HCT116 (cell line): ENCODE measurements at regions not wholly inside any gene's neighbourhood (a gene's known extent, or its start where the extent isn't known, plus 50 kb on each side); places are given as distances from the start of the nearest gene placed in this dataset.

ENCODE experiments used
- EGR1 ChIP-seq: IDR thresholded peaks from 2 replicates; pipeline ENCODE4 v1.6.1; 2012; ENCODE audit warnings: low read depth
- EZH2 ChIP-seq: fragments of 200-600 bp; sonication (generic); IDR thresholded peaks from 2 replicates; pipeline ENCODE4 v1.6.1; 2017; ENCODE audit warnings: antibody characterized with exemption, mixed run types
- FOSL1 ChIP-seq: IDR thresholded peaks from 2 replicates; pipeline ENCODE4 v1.6.1; 2012; ENCODE audit warnings: low read depth
- POLR2A ChIP-seq: IDR thresholded peaks from 2 replicates; pipeline ENCODE4 v1.7.0; 2011; ENCODE audit warnings: borderline replicate concordance; ENCODE audit not compliant: insufficient read depth, insufficient read length; ENCODE audit errors: extremely low read depth
- RAD21 ChIP-seq: IDR thresholded peaks from 2 replicates; pipeline ENCODE4 v1.6.1; 2012; ENCODE audit warnings: low read depth, mild to moderate bottlenecking
- SIN3A ChIP-seq: IDR thresholded peaks from 2 replicates; pipeline ENCODE4 v1.6.1; 2012; ENCODE audit warnings: low read depth
- YY1 ChIP-seq: IDR thresholded peaks from 2 replicates; pipeline ENCODE4 v1.6.1; 2011; ENCODE audit warnings: low read length, low read depth, moderate library complexity, mild to moderate bottlenecking; ENCODE audit not compliant: insufficient replicate concordance; ENCODE audit errors: extremely low read depth
- TF ChIP-seq, protein P1 (sequence below), 3 experiments: fragments of 200-600 bp in 1 of 3; sonication (generic) in 1 of 3; IDR thresholded peaks in 2 of 3; conservative IDR thresholded peaks in 1 of 3; 2 replicates each; pipeline ENCODE4 v1.5.1; 2012 to 2017; ENCODE audit warnings: low read depth in 2 of 3, low read length in 2 of 3, antibody characterized with exemption in 1 of 3, borderline replicate concordance in 1 of 3, control low read depth in 1 of 3, mild to moderate bottlenecking in 1 of 3, mixed read lengths in 1 of 3, mixed run types in 1 of 3, moderate library complexity in 1 of 3; ENCODE audit not compliant: insufficient read depth in 1 of 3
- TF ChIP-seq, protein P2 (sequence below): IDR thresholded peaks from 2 replicates; pipeline ENCODE4 v1.6.1; 2012; ENCODE audit warnings: low read depth
- TF ChIP-seq, protein P3 (sequence below): IDR thresholded peaks from 2 replicates; pipeline ENCODE4 v1.6.1; 2012

DNA sequence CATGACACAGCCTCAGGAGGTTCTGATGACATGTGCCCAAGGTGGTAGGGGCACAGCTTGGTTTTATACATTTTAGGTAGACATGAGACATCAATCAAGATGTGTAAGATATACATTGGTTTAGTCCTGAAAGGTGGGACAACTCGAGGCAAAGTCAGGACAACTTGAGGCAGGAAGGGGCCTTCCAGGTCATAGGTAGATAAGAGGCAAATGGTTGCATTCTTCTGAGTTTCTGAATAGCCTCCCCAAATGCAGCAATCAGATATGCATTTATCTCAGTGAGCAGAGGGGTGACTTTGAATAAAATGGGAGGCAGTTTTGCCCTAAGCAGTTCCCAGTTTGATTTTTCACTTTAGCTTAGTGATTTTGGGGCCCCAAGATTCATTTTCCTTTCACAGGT is 91.6 kb downstream of the CHCHD4 start:
- TF ChIP-seq, protein P1, sequence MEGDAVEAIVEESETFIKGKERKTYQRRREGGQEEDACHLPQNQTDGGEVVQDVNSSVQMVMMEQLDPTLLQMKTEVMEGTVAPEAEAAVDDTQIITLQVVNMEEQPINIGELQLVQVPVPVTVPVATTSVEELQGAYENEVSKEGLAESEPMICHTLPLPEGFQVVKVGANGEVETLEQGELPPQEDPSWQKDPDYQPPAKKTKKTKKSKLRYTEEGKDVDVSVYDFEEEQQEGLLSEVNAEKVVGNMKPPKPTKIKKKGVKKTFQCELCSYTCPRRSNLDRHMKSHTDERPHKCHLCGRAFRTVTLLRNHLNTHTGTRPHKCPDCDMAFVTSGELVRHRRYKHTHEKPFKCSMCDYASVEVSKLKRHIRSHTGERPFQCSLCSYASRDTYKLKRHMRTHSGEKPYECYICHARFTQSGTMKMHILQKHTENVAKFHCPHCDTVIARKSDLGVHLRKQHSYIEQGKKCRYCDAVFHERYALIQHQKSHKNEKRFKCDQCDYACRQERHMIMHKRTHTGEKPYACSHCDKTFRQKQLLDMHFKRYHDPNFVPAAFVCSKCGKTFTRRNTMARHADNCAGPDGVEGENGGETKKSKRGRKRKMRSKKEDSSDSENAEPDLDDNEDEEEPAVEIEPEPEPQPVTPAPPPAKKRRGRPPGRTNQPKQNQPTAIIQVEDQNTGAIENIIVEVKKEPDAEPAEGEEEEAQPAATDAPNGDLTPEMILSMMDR (IDR thresholded peaks at IDR 0.05 in 2 of 3, conservative IDR thresholded peaks at IDR 0.05 in 1 of 3; ENCODE audit: borderline replicate concordance in 1 of 3, insufficient read depth in 1 of 3, low read depth in 2 of 3, low read length in 2 of 3) = no peak
- no peak for TF ChIP-seq FOSL1
- TF ChIP-seq EZH2 = no peak
- no peak for TF ChIP-seq YY1
- no peak for TF ChIP-seq POLR2A
- no peak for TF ChIP-seq RAD21
- no peak for TF ChIP-seq EGR1
- TF ChIP-seq, protein P2, sequence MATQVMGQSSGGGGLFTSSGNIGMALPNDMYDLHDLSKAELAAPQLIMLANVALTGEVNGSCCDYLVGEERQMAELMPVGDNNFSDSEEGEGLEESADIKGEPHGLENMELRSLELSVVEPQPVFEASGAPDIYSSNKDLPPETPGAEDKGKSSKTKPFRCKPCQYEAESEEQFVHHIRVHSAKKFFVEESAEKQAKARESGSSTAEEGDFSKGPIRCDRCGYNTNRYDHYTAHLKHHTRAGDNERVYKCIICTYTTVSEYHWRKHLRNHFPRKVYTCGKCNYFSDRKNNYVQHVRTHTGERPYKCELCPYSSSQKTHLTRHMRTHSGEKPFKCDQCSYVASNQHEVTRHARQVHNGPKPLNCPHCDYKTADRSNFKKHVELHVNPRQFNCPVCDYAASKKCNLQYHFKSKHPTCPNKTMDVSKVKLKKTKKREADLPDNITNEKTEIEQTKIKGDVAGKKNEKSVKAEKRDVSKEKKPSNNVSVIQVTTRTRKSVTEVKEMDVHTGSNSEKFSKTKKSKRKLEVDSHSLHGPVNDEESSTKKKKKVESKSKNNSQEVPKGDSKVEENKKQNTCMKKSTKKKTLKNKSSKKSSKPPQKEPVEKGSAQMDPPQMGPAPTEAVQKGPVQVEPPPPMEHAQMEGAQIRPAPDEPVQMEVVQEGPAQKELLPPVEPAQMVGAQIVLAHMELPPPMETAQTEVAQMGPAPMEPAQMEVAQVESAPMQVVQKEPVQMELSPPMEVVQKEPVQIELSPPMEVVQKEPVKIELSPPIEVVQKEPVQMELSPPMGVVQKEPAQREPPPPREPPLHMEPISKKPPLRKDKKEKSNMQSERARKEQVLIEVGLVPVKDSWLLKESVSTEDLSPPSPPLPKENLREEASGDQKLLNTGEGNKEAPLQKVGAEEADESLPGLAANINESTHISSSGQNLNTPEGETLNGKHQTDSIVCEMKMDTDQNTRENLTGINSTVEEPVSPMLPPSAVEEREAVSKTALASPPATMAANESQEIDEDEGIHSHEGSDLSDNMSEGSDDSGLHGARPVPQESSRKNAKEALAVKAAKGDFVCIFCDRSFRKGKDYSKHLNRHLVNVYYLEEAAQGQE = no peak
- TF ChIP-seq, protein P3, sequence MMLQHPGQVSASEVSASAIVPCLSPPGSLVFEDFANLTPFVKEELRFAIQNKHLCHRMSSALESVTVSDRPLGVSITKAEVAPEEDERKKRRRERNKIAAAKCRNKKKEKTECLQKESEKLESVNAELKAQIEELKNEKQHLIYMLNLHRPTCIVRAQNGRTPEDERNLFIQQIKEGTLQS = no peak
- TF ChIP-seq SIN3A = no peak
